ENCODE measurements at regions not wholly inside any gene's neighbourhood (a gene's known extent, or its start where the extent isn't known, plus 50 kb on each side); places are given as distances from the start of the nearest gene placed in this dataset.

DNA sequence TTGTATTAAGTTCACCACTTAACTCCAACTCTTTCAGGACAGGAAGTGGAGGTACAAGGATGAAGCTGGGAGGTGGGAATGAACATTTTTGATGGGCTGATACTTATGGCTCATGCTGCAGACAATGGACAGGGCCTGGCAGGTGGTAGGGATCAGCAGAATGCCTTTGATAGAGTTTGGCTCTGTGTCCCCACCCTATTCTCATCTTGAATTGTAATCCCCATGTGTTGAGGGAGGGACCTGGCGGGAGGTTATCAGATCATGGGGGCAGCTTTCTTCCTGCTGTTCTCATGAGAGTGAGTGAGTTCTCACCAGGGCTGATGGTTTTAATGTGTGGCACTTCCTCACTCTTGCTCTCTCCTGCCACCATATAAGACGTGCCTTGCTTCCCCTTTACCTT, 87.3 kb upstream of the PRLR start:
- H4K20me1 ChIP-seq (ENCODE audit: insufficient read depth, low read length): no peaks in the 10 kb centered on the region
- H3K36me3 ChIP-seq (ENCODE audit: insufficient read depth, low read length): no peaks in the 10 kb centered on the region
- H3K27ac ChIP-seq (ENCODE audit: low read depth, low read length): no peak overlapping the region
- peaks cover 2% of the 10 kb centered on the region for H3K27me3 ChIP-seq (ENCODE audit: insufficient read depth, low read length)
- peaks cover 5% of the 10 kb centered on the region for H3K4me1 ChIP-seq (ENCODE audit: insufficient read depth, low read length)
- H3K79me2 ChIP-seq (ENCODE audit: insufficient read depth, low read length): no peaks in the 10 kb centered on the region
- H3K4me3 ChIP-seq (ENCODE audit: insufficient read depth, low read length): no peak overlapping the region
- TF ChIP-seq, protein P1, sequence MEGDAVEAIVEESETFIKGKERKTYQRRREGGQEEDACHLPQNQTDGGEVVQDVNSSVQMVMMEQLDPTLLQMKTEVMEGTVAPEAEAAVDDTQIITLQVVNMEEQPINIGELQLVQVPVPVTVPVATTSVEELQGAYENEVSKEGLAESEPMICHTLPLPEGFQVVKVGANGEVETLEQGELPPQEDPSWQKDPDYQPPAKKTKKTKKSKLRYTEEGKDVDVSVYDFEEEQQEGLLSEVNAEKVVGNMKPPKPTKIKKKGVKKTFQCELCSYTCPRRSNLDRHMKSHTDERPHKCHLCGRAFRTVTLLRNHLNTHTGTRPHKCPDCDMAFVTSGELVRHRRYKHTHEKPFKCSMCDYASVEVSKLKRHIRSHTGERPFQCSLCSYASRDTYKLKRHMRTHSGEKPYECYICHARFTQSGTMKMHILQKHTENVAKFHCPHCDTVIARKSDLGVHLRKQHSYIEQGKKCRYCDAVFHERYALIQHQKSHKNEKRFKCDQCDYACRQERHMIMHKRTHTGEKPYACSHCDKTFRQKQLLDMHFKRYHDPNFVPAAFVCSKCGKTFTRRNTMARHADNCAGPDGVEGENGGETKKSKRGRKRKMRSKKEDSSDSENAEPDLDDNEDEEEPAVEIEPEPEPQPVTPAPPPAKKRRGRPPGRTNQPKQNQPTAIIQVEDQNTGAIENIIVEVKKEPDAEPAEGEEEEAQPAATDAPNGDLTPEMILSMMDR (IDR thresholded peaks at IDR 0.05; ENCODE audit: extremely low read depth, low read depth, low read length): no peak
- no peak for DNase-seq (ENCODE audit: insufficient read length, low spot score, missing footprints)
- H3K4me2 ChIP-seq (ENCODE audit: insufficient read depth, low read length): no peak overlapping the region
- H3K9me3 ChIP-seq (ENCODE audit: low read depth, low read length): no peaks in the 10 kb centered on the region
- no peak overlapping the region for H2AFZ ChIP-seq (ENCODE audit: low read length)

DNA sequence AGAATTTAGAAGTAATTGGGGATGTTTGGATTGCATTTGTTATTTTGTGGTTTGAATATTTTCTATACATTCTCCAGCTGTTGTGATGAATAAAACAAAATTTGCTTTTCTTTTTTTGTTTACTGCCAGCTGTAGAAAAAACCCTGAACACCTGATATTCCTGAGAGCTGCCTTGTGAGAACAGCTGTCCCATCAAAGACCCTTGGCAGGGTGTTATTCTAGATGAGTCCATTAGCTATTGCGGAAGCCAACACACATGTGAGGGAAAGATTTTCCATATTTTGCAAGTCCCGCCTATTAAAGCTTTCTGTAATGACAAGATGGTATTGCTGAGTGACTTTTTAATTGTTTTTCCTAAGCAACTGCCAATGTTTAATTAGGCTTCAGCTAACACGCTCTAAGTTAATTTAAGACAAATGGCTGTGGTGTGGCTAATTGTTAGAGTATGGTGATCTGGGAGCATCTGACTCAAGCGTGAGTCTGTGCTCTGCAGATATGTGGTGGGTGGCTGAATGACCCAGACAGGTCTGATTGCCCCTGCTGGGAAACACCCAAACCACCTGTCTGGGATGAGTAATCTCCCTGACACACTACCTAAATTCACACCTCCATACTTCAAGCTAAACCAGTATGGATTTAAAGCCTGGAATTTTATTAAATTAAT, 86.5 kb upstream of the PRLR start:
- no peak for DNase-seq (ENCODE audit: insufficient read length, low spot score, missing footprints)
- Histone ChIP-seq H3K27ac (ENCODE audit: low read depth, low read length) (no peak overlapping the region), H4K20me1 (ENCODE audit: insufficient read depth, low read length) (no peaks in the 10 kb centered on the region), H3K36me3 (ENCODE audit: insufficient read depth, low read length) (no peaks in the 10 kb centered on the region), H3K4me2 (ENCODE audit: insufficient read depth, low read length) (no peak overlapping the region), H3K79me2 (ENCODE audit: insufficient read depth, low read length) (no peaks in the 10 kb centered on the region), H3K4me3 (ENCODE audit: insufficient read depth, low read length) (no peak overlapping the region), H2AFZ (ENCODE audit: low read length) (no peak overlapping the region), H3K27me3 (ENCODE audit: insufficient read depth, low read length) (peaks cover 3% of the 10 kb centered on the region), H3K4me1 (ENCODE audit: insufficient read depth, low read length) (peaks cover 5% of the 10 kb centered on the region), H3K9me3 (ENCODE audit: low read depth, low read length) (no peaks in the 10 kb centered on the region)
- TF ChIP-seq, protein P1 (IDR thresholded peaks at IDR 0.05; ENCODE audit: extremely low read depth, low read depth, low read length): no peak

DNA sequence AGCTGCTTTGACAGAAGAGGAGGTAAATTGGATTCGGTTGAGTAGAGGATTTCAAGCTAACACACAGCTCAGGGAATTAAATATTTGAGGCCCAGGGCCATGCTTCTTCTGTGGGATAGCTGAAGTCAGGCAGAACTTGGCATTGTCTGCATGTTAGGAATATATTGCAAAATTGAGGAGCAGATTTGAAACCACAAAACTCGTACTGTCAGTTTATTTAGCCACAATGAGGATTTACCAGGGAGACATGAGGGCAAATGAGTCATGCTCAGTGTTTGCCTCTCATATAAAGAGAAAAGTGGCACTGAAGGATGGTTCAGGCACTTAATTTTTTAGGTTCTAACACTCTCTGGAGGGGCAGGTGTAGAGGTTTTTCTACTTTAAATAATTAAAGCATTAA, 83.0 kb upstream of the PRLR start:
- Histone ChIP-seq H3K4me3 (ENCODE audit: insufficient read depth, low read length) (no peak overlapping the region), H3K27me3 (ENCODE audit: insufficient read depth, low read length) (peaks cover 15% of the 10 kb centered on the region), H2AFZ (ENCODE audit: low read length) (no peak overlapping the region), H3K4me2 (ENCODE audit: insufficient read depth, low read length) (no peak overlapping the region), H3K27ac (ENCODE audit: low read depth, low read length) (no peak overlapping the region), H3K36me3 (ENCODE audit: insufficient read depth, low read length) (no peaks in the 10 kb centered on the region), H3K79me2 (ENCODE audit: insufficient read depth, low read length) (no peaks in the 10 kb centered on the region), H4K20me1 (ENCODE audit: insufficient read depth, low read length) (no peaks in the 10 kb centered on the region), H3K9me3 (ENCODE audit: low read depth, low read length) (no peaks in the 10 kb centered on the region), H3K4me1 (ENCODE audit: insufficient read depth, low read length) (no peaks in the 10 kb centered on the region)
- TF ChIP-seq, protein P1 (IDR thresholded peaks at IDR 0.05; ENCODE audit: extremely low read depth, low read depth, low read length): no peak
- DNase-seq (ENCODE audit: insufficient read length, low spot score, missing footprints): no peak

DNA sequence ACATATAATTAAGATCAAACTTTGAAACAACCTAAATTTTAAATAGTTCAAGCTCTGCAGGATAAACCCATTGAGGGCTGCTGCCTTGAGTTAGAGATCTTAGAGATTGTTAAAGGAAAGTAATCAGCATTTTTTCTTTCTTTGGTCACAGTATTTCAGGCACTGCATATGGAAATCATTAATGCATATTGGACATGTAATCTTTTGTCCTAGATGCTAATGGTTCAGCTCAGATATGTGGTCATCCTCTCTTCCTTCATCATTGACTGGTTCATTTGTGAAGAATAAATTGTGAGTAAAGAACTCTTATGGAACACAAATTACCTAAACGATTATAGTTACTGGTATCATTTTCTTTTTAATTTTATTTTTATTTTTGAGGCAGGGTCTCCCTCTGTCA, 82.0 kb upstream of the PRLR start:
- peaks cover 20% of the 10 kb centered on the region for H3K27me3 ChIP-seq (ENCODE audit: insufficient read depth, low read length)
- DNase-seq (ENCODE audit: insufficient read length, low spot score, missing footprints): no peak
- no peaks in the 10 kb centered on the region for H3K79me2 ChIP-seq (ENCODE audit: insufficient read depth, low read length)
- TF ChIP-seq, protein P1 (IDR thresholded peaks at IDR 0.05; ENCODE audit: extremely low read depth, low read depth, low read length): no peak
- H4K20me1 ChIP-seq (ENCODE audit: insufficient read depth, low read length): no peaks in the 10 kb centered on the region
- no peak overlapping the region for H2AFZ ChIP-seq (ENCODE audit: low read length)
- no peak overlapping the region for H3K4me3 ChIP-seq (ENCODE audit: insufficient read depth, low read length)
- H3K9me3 ChIP-seq (ENCODE audit: low read depth, low read length): no peaks in the 10 kb centered on the region
- H3K4me1 ChIP-seq (ENCODE audit: insufficient read depth, low read length): no peaks in the 10 kb centered on the region
- H3K4me2 ChIP-seq (ENCODE audit: insufficient read depth, low read length): no peak overlapping the region
- H3K36me3 ChIP-seq (ENCODE audit: insufficient read depth, low read length): no peaks in the 10 kb centered on the region
- H3K27ac ChIP-seq (ENCODE audit: low read depth, low read length): no peak overlapping the region

All from osteoblast (primary cell).